ENCODE measurements at regions not wholly inside any gene's neighbourhood (a gene's known extent, or its start where the extent isn't known, plus 50 kb on each side); places are given as distances from the start of the nearest gene placed in this dataset.
A peak's percentile ranks its signal among the peaks of the same experiment; 100 is the strongest.

- TF ChIP-seq ARID5B (CRISPR knock-in tag; IDR thresholded peaks at IDR 0.05), result peak; percentile 79
- peak; percentile 32; the same call in 1 of the 2 replicates for TF ChIP-seq FOSL2 (CRISPR knock-in tag; IDR thresholded peaks at IDR 0.05)
- TF ChIP-seq, protein P1, sequence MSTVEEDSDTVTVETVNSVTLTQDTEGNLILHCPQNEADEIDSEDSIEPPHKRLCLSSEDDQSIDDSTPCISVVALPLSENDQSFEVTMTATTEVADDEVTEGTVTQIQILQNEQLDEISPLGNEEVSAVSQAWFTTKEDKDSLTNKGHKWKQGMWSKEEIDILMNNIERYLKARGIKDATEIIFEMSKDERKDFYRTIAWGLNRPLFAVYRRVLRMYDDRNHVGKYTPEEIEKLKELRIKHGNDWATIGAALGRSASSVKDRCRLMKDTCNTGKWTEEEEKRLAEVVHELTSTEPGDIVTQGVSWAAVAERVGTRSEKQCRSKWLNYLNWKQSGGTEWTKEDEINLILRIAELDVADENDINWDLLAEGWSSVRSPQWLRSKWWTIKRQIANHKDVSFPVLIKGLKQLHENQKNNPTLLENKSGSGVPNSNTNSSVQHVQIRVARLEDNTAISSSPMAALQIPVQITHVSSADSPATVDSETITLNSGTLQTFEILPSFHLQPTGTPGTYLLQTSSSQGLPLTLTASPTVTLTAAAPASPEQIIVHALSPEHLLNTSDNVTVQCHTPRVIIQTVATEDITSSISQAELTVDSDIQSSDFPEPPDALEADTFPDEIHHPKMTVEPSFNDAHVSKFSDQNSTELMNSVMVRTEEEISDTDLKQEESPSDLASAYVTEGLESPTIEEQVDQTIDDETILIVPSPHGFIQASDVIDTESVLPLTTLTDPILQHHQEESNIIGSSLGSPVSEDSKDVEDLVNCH (CRISPR knock-in tag; IDR thresholded peaks at IDR 0.05), result no peak
- TF ChIP-seq ZSCAN12 (CRISPR knock-in tag; IDR thresholded peaks at IDR 0.05), result no peak
- TF ChIP-seq POGZ (CRISPR knock-in tag; IDR thresholded peaks at IDR 0.05), result peak; percentile 67
- TF ChIP-seq NKX3-1 (CRISPR knock-in tag; IDR thresholded peaks at IDR 0.05), result no peak; the same call in 1 of the 2 replicates
- TF ChIP-seq ZNF746 (CRISPR knock-in tag; IDR thresholded peaks at IDR 0.05), result no peak
- TF ChIP-seq FOXK1 (CRISPR knock-in tag; IDR thresholded peaks at IDR 0.05; ENCODE audit: borderline replicate concordance, low read depth), result no peak
- TF ChIP-seq ZNF317 (CRISPR knock-in tag; IDR thresholded peaks at IDR 0.05), result 0 out of 2 replicates have a peak, but pooled peaks have one; percentile 33
- no peak for TF ChIP-seq ZNF816 (CRISPR knock-in tag; IDR thresholded peaks at IDR 0.05; ENCODE audit: borderline replicate concordance)
- 0 out of 2 replicates have a peak, but pooled peaks have one; percentile 27 for TF ChIP-seq HNF4G (IDR thresholded peaks at IDR 0.05; ENCODE audit: borderline replicate concordance, low read depth, low read length)
- TF ChIP-seq HNF4G (CRISPR knock-in tag; IDR thresholded peaks at IDR 0.05; ENCODE audit: borderline replicate concordance, low read depth), result no peak
- peak; percentile 29 for TF ChIP-seq BCL6 (CRISPR knock-in tag; IDR thresholded peaks at IDR 0.05)
- TF ChIP-seq ONECUT2 (CRISPR knock-in tag; IDR thresholded peaks at IDR 0.05), result no peak
- peak; percentile 40; the same call in 1 of the 2 replicates for TF ChIP-seq ZNF12 (CRISPR knock-in tag; IDR thresholded peaks at IDR 0.05)
- TF ChIP-seq ZMYM3 (CRISPR knock-in tag; IDR thresholded peaks at IDR 0.05), result no peak; the same call in 1 of the 2 replicates
- TF ChIP-seq KDM1A (CRISPR knock-in tag; IDR thresholded peaks at IDR 0.05), result no peak
- TF ChIP-seq MAFG (CRISPR knock-in tag; IDR thresholded peaks at IDR 0.05), result 0 out of 2 replicates have a peak, but pooled peaks have one; percentile 14
- TF ChIP-seq, protein P2, sequence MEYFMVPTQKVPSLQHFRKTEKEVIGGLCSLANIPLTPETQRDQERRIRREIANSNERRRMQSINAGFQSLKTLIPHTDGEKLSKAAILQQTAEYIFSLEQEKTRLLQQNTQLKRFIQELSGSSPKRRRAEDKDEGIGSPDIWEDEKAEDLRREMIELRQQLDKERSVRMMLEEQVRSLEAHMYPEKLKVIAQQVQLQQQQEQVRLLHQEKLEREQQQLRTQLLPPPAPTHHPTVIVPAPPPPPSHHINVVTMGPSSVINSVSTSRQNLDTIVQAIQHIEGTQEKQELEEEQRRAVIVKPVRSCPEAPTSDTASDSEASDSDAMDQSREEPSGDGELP (IDR thresholded peaks at IDR 0.05; ENCODE audit: borderline replicate concordance, low read depth), result peak; percentile 83
- TF ChIP-seq ZNF225 (CRISPR knock-in tag; IDR thresholded peaks at IDR 0.05), result no peak
- no peak for TF ChIP-seq YY1 (IDR thresholded peaks at IDR 0.05; ENCODE audit: insufficient read depth, insufficient replicate concordance, low read depth, low read length)
- TF ChIP-seq TBX2 (CRISPR knock-in tag; IDR thresholded peaks at IDR 0.05; ENCODE audit: borderline replicate concordance), result peak; percentile 58; the same call in 1 of the 2 replicates
- peak; percentile 84 for TF ChIP-seq CEBPB (IDR thresholded peaks at IDR 0.05; ENCODE audit: borderline replicate concordance, low read depth, low read length)
- no peak for TF ChIP-seq FOXA1 (IDR thresholded peaks at IDR 0.05)
- TF ChIP-seq FOXA1 (CRISPR knock-in tag; IDR thresholded peaks at IDR 0.05), result peak; percentile 69
- peak; percentile 63 for TF ChIP-seq TCF7 (IDR thresholded peaks at IDR 0.05; ENCODE audit: low read depth)
- no peak for TF ChIP-seq GTF3A (CRISPR knock-in tag; conservative IDR thresholded peaks at IDR 0.05)
These were observed 606.9 kb downstream of the FSCB start (continued) for GRCh38 chr14:43900173-43900655.
